Kidney epithelial cell (primary cell): ENCODE measurements at regions not wholly inside any gene's neighbourhood (a gene's known extent, or its start where the extent isn't known, plus 50 kb on each side); places are given as distances from the start of the nearest gene placed in this dataset.

Experiments used
- DNase-seq: peaks from one replicate; pipeline ENCODE4 v3.0.0-alpha.2; 2010; ENCODE audit warnings: low read depth
- H3K27me3 ChIP-seq: 2 replicates; pipeline ENCODE4 v1.6.0; 2011; ENCODE audit warnings: low read length; ENCODE audit not compliant: control insufficient read depth, insufficient read depth
- H3K36me3 ChIP-seq: 2 replicates; pipeline ENCODE4 v1.5.1; 2011; ENCODE audit warnings: low read length; ENCODE audit not compliant: control insufficient read depth, insufficient read depth
- H3K4me3 ChIP-seq: 2 replicates; pipeline ENCODE4 v1.5.1; 2011; ENCODE audit warnings: low read depth, mild to moderate bottlenecking, control low read depth, low read length
- TF ChIP-seq, protein P1 (sequence below): IDR thresholded peaks from 2 replicates; pipeline ENCODE4 v1.5.1; 2011; ENCODE audit warnings: mild to moderate bottlenecking, moderate library complexity, low read length, control low read depth, inconsistent platforms; ENCODE audit not compliant: insufficient read depth, poor library complexity, severe bottlenecking

GRCh38 chr15:93241696-93242585, 152.9 kb upstream of the RGMA start:
- DNase-seq, result no peak
- Histone ChIP-seq H3K36me3 (no peaks in the 10 kb centered on the region), H3K4me3 (no peak overlapping the region), H3K27me3 (peaks cover 2% of the 10 kb centered on the region)
- TF ChIP-seq, protein P1, sequence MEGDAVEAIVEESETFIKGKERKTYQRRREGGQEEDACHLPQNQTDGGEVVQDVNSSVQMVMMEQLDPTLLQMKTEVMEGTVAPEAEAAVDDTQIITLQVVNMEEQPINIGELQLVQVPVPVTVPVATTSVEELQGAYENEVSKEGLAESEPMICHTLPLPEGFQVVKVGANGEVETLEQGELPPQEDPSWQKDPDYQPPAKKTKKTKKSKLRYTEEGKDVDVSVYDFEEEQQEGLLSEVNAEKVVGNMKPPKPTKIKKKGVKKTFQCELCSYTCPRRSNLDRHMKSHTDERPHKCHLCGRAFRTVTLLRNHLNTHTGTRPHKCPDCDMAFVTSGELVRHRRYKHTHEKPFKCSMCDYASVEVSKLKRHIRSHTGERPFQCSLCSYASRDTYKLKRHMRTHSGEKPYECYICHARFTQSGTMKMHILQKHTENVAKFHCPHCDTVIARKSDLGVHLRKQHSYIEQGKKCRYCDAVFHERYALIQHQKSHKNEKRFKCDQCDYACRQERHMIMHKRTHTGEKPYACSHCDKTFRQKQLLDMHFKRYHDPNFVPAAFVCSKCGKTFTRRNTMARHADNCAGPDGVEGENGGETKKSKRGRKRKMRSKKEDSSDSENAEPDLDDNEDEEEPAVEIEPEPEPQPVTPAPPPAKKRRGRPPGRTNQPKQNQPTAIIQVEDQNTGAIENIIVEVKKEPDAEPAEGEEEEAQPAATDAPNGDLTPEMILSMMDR, result no peak

- H3K4me3 ChIP-seq, result no peak overlapping the region
- no peak for DNase-seq
- H3K36me3 ChIP-seq, result no peaks in the 10 kb centered on the region
- TF ChIP-seq, protein P1, result no peak
- H3K27me3 ChIP-seq, result peaks cover 2% of the 10 kb centered on the region
Measured at GRCh38 chr15:93239993-93240392, 151.0 kb upstream of the RGMA start.

- no peaks in the 10 kb centered on the region for H3K36me3 ChIP-seq
- H3K4me3 ChIP-seq, result no peak overlapping the region
- no peak for DNase-seq
- H3K27me3 ChIP-seq, result no peaks in the 10 kb centered on the region
- TF ChIP-seq, protein P1, result no peak
Measured at GRCh38 chr15:93239591-93239990, 150.6 kb upstream of the RGMA start.

DNA sequence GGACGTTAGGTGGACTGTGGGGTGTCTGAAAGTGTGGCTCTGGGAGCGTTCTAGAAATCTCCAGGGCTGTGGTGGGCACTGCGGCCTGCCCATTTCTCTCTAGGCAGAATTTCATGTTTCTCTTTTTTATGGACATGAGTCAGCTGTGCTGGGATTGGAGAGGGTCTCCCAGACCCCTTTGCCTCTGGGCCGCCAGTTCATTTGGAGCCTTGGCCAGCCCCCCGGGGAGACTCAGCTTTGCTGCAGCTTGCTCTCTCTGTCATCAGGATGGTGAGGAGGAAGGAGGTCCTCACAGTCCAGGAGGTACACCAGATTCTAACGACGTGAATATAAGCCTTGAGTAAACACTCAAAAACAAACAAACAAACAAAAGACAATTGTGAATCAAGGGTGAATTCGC, 149.6 kb upstream of the RGMA start:
- no peaks in the 10 kb centered on the region for H3K27me3 ChIP-seq
- no peak for DNase-seq
- H3K4me3 ChIP-seq, result no peak overlapping the region
- TF ChIP-seq, protein P1, result no peak
- no peaks in the 10 kb centered on the region for H3K36me3 ChIP-seq

- TF ChIP-seq, protein P1, result no peak
- DNase-seq, result no peak
- no peaks in the 10 kb centered on the region for H3K36me3 ChIP-seq
- no peaks in the 10 kb centered on the region for H3K27me3 ChIP-seq
- H3K4me3 ChIP-seq, result no peak overlapping the region
Measured at GRCh38 chr15:93235926-93236780, 147.1 kb upstream of the RGMA start.
